SJSA1 (cell line): ENCODE measurements at regions not wholly inside any gene's neighbourhood (a gene's known extent, or its start where the extent isn't known, plus 50 kb on each side); places are given as distances from the start of the nearest gene placed in this dataset.

ENCODE experiments used
- DNase-seq, 2 experiments: peaks; one replicate each; pipeline ENCODE4 v3.0.0-alpha.2; 2015 to 2020; ENCODE audit warnings: low spot score in 2 of 2, low read depth in 1 of 2
- H3K27ac ChIP-seq: fragments of 250-450 bp; sonication (Bioruptor Pico); 2 replicates; pipeline ENCODE4 v1.5.1; 2020; ENCODE audit warnings: mild to moderate bottlenecking, moderate library complexity
- H3K27me3 ChIP-seq: fragments of 250-450 bp; sonication (Bioruptor Pico); replicated peaks from 2 replicates; pipeline ENCODE4 v1.5.1; 2020; ENCODE audit warnings: mild to moderate bottlenecking, moderate library complexity
- H3K36me3 ChIP-seq: fragments of 250-450 bp; sonication (Bioruptor Pico); 2 replicates; pipeline ENCODE4 v1.5.1; 2020; ENCODE audit warnings: mild to moderate bottlenecking
- H3K4me1 ChIP-seq: fragments of 250-450 bp; sonication (Bioruptor Pico); replicated peaks from 2 replicates; pipeline ENCODE4 v1.6.1; 2021; ENCODE audit warnings: mild to moderate bottlenecking
- H3K4me3 ChIP-seq: fragments of 250-450 bp; sonication (Bioruptor Pico); 2 replicates; pipeline ENCODE4 v1.5.1; 2020; ENCODE audit warnings: mild to moderate bottlenecking
- H3K9me3 ChIP-seq: fragments of 250-450 bp; sonication (Bioruptor Pico); replicated peaks from 2 replicates; pipeline ENCODE4 v1.5.1; 2020; ENCODE audit warnings: mild to moderate bottlenecking

GRCh38 chr14:100393362-100393761 is 70.2 kb downstream of the SLC25A47 start:
- no peaks in the 10 kb centered on the region for H3K27me3 ChIP-seq
- no peaks in the 10 kb centered on the region for H3K4me1 ChIP-seq
- H3K27ac ChIP-seq = no peak overlapping the region
- H3K9me3 ChIP-seq = no peaks in the 10 kb centered on the region
- no peak overlapping the region for H3K4me3 ChIP-seq
- no peaks in the 10 kb centered on the region for H3K36me3 ChIP-seq
- DNase-seq = no peak

- no peaks in the 10 kb centered on the region for H3K9me3 ChIP-seq
- no peaks in the 10 kb centered on the region for H3K4me1 ChIP-seq
- no peak overlapping the region for H3K27ac ChIP-seq
These were observed 71.0 kb downstream of the SLC25A47 start for GRCh38 chr14:100393906-100394732.

GRCh38 chr14:100394886-100395672 is 71.9 kb downstream of the SLC25A47 start:
- no peak overlapping the region for H3K27ac ChIP-seq
- no peaks in the 10 kb centered on the region for H3K27me3 ChIP-seq
- no peaks in the 10 kb centered on the region for H3K36me3 ChIP-seq
- DNase-seq = no peak
- no peaks in the 10 kb centered on the region for H3K9me3 ChIP-seq
- H3K4me3 ChIP-seq = no peak overlapping the region
- no peaks in the 10 kb centered on the region for H3K4me1 ChIP-seq

More at GRCh38 chr14:100393906-100394732, 71.0 kb downstream of the SLC25A47 start:
- no peak for DNase-seq
- Histone ChIP-seq H3K4me3 (no peak overlapping the region), H3K36me3 (no peaks in the 10 kb centered on the region), H3K27me3 (no peaks in the 10 kb centered on the region)

GRCh38 chr14:100396266-100396795 is 73.2 kb downstream of the SLC25A47 start:
- Histone ChIP-seq H3K4me3 (no peak overlapping the region), H3K36me3 (no peaks in the 10 kb centered on the region), H3K27ac (no peak overlapping the region), H3K9me3 (no peaks in the 10 kb centered on the region), H3K27me3 (no peaks in the 10 kb centered on the region), H3K4me1 (no peaks in the 10 kb centered on the region)
- no peak for DNase-seq

GRCh38 chr14:100397005-100397404 is 73.9 kb downstream of the SLC25A47 start:
- H3K36me3 ChIP-seq = no peaks in the 10 kb centered on the region
- H3K4me1 ChIP-seq = no peaks in the 10 kb centered on the region
- H3K4me3 ChIP-seq = no peak overlapping the region
- no peaks in the 10 kb centered on the region for H3K27me3 ChIP-seq
- no peaks in the 10 kb centered on the region for H3K9me3 ChIP-seq
- DNase-seq = no peak
- no peak overlapping the region for H3K27ac ChIP-seq

GRCh38 chr14:100398044-100398443 is 74.9 kb downstream of the SLC25A47 start:
- no peak for DNase-seq
- Histone ChIP-seq H3K4me1 (no peaks in the 10 kb centered on the region), H3K9me3 (no peaks in the 10 kb centered on the region), H3K27me3 (no peaks in the 10 kb centered on the region), H3K4me3 (no peak overlapping the region), H3K27ac (no peak overlapping the region), H3K36me3 (no peaks in the 10 kb centered on the region)

GRCh38 chr14:100399052-100399849 is 76.1 kb downstream of the SLC25A47 start:
- DNase-seq = no peak
- no peaks in the 10 kb centered on the region for H3K27me3 ChIP-seq
- H3K4me3 ChIP-seq = no peak overlapping the region
- no peaks in the 10 kb centered on the region for H3K4me1 ChIP-seq
- H3K9me3 ChIP-seq = no peaks in the 10 kb centered on the region
- H3K36me3 ChIP-seq = no peaks in the 10 kb centered on the region
- no peak overlapping the region for H3K27ac ChIP-seq

- DNase-seq = no peak
- H3K4me1 ChIP-seq = no peaks in the 10 kb centered on the region
These were observed 77.0 kb downstream of the SLC25A47 start for GRCh38 chr14:100400115-100400514.

GRCh38 chr14:100401031-100401692 is 78.0 kb downstream of the SLC25A47 start:
- H3K27me3 ChIP-seq = no peaks in the 10 kb centered on the region
- H3K4me3 ChIP-seq = no peak overlapping the region
- no peak overlapping the region for H3K27ac ChIP-seq
- H3K36me3 ChIP-seq = no peaks in the 10 kb centered on the region
- no peaks in the 10 kb centered on the region for H3K9me3 ChIP-seq
- H3K4me1 ChIP-seq = peaks cover under 1% of the 10 kb centered on the region
- DNase-seq = no peak

More at GRCh38 chr14:100400115-100400514, 77.0 kb downstream of the SLC25A47 start:
- no peaks in the 10 kb centered on the region for H3K27me3 ChIP-seq
- no peaks in the 10 kb centered on the region for H3K9me3 ChIP-seq
- no peak overlapping the region for H3K4me3 ChIP-seq
- H3K27ac ChIP-seq = no peak overlapping the region
- H3K36me3 ChIP-seq = no peaks in the 10 kb centered on the region

GRCh38 chr14:100401792-100402191 is 78.7 kb downstream of the SLC25A47 start:
- peaks cover 7% of the 10 kb centered on the region for H3K4me1 ChIP-seq
- no peaks in the 10 kb centered on the region for H3K36me3 ChIP-seq
- no peak overlapping the region for H3K4me3 ChIP-seq
- DNase-seq = no peak
- H3K27ac ChIP-seq = no peak overlapping the region
- H3K9me3 ChIP-seq = no peaks in the 10 kb centered on the region
- no peaks in the 10 kb centered on the region for H3K27me3 ChIP-seq

- Histone ChIP-seq H3K9me3 (no peaks in the 10 kb centered on the region), H3K36me3 (no peaks in the 10 kb centered on the region), H3K4me1 (peaks cover 11% of the 10 kb centered on the region), H3K27me3 (no peaks in the 10 kb centered on the region), H3K27ac (no peak overlapping the region), H3K4me3 (no peak overlapping the region)
- DNase-seq = no peak
These were observed 79.5 kb downstream of the SLC25A47 start for GRCh38 chr14:100402631-100403030.

- Histone ChIP-seq H3K27me3 (no peaks in the 10 kb centered on the region), H3K4me1 (peaks cover 12% of the 10 kb centered on the region), H3K36me3 (no peaks in the 10 kb centered on the region), H3K9me3 (no peaks in the 10 kb centered on the region), H3K4me3 (no peak overlapping the region), H3K27ac (no peak overlapping the region)
- no peak for DNase-seq
These were observed 80.0 kb downstream of the SLC25A47 start for GRCh38 chr14:100403105-100403504.

- Histone ChIP-seq H3K4me1 (peaks cover 18% of the 10 kb centered on the region), H3K27me3 (no peaks in the 10 kb centered on the region), H3K36me3 (no peaks in the 10 kb centered on the region), H3K4me3 (no peak overlapping the region), H3K9me3 (no peaks in the 10 kb centered on the region), H3K27ac (no peak overlapping the region)
- DNase-seq = no peak
These were observed 80.7 kb downstream of the SLC25A47 start for GRCh38 chr14:100403802-100404365.
